NCI-H524 treated with DMSO at 0.1 percent for 48 hours (cell line): ENCODE measurements at regions not wholly inside any gene's neighbourhood (a gene's known extent, or its start where the extent isn't known, plus 50 kb on each side); places are given as distances from the start of the nearest gene placed in this dataset.
"Not testable (repeated sequence)": the region's sequence is repeated elsewhere in the genome, so short reads cannot be mapped to it uniquely, and the experiment has no call there.

Source experiments
- DNase-seq: peaks from one replicate; lab custom pipeline; 2025; lab: John Stamatoyannopoulos, UW

- no peak for DNase-seq
These were observed 103.1 kb upstream of the PLEKHG1 start for GRCh38 chr6:150496629-150497028.

GRCh38 chr6:150499882-150500312 is 99.8 kb upstream of the PLEKHG1 start:
- no peak for DNase-seq

GRCh38 chr6:150500568-150500967 is 99.1 kb upstream of the PLEKHG1 start:
- DNase-seq = not testable (repeated sequence)

- DNase-seq = no peak
These were observed 96.6 kb upstream of the PLEKHG1 start for GRCh38 chr6:150503041-150503440.

- no peak for DNase-seq
These were observed 95.9 kb upstream of the PLEKHG1 start for GRCh38 chr6:150503586-150504339.

GRCh38 chr6:150507361-150507760 is 92.3 kb upstream of the PLEKHG1 start:
- DNase-seq = not testable (repeated sequence)

GRCh38 chr6:150510576-150510975 is 89.1 kb upstream of the PLEKHG1 start:
- DNase-seq = peak; percentile 85

- no peak for DNase-seq
These were observed 88.4 kb upstream of the PLEKHG1 start for GRCh38 chr6:150511313-150511712.

- no peak for DNase-seq
These were observed 84.8 kb upstream of the PLEKHG1 start for GRCh38 chr6:150514806-150515380.

GRCh38 chr6:150516199-150516598 is 83.5 kb upstream of the PLEKHG1 start:
- DNase-seq = no peak

GRCh38 chr6:150517175-150517574 is 82.5 kb upstream of the PLEKHG1 start:
- no peak for DNase-seq

GRCh38 chr6:150521482-150521881 is 78.2 kb upstream of the PLEKHG1 start:
- DNase-seq = no peak

- not testable (repeated sequence) for DNase-seq
These were observed 76.5 kb upstream of the PLEKHG1 start for GRCh38 chr6:150523216-150523615.

- no peak for DNase-seq
These were observed 74.4 kb upstream of the PLEKHG1 start for GRCh38 chr6:150525300-150525699.

- DNase-seq = no peak
These were observed 72.6 kb upstream of the PLEKHG1 start for GRCh38 chr6:150527100-150527499.

GRCh38 chr6:150528648-150529285 is 70.9 kb upstream of the PLEKHG1 start:
- DNase-seq = no peak

- no peak for DNase-seq
These were observed 70.0 kb upstream of the PLEKHG1 start for GRCh38 chr6:150529646-150530045.

- no peak for DNase-seq
These were observed 67.7 kb upstream of the PLEKHG1 start for GRCh38 chr6:150531957-150532356.

GRCh38 chr6:150534553-150534952 is 65.1 kb upstream of the PLEKHG1 start:
- DNase-seq = no peak

GRCh38 chr6:150535151-150535804 is 64.4 kb upstream of the PLEKHG1 start:
- peak; percentile 92 for DNase-seq

GRCh38 chr6:150535818-150536220 is 63.9 kb upstream of the PLEKHG1 start:
- no peak for DNase-seq

- DNase-seq = no peak
These were observed 62.9 kb upstream of the PLEKHG1 start for GRCh38 chr6:150536835-150537234.

- no peak for DNase-seq
These were observed 62.2 kb upstream of the PLEKHG1 start for GRCh38 chr6:150537491-150537890.
